H1 (cell line): ENCODE measurements at regions not wholly inside any gene's neighbourhood (a gene's known extent, or its start where the extent isn't known, plus 50 kb on each side); places are given as distances from the start of the nearest gene placed in this dataset.
A peak's percentile ranks its signal among the peaks of the same experiment; 100 is the strongest.

Experiments used
- CTCF ChIA-PET: fragments of 300-600 bp; sonication (Branson Sonifier 250); formaldehyde crosslinking; loops from one replicate; lab custom pipeline; 2021; ENCODE audit not compliant: partially characterized antibody; lab: Charles Lee
- POLR2A ChIA-PET: fragments of 300-600 bp; sonication (Branson Sonifier 250); formaldehyde crosslinking; loops from one replicate; lab custom pipeline; 2021; ENCODE audit warnings: inconsistent platforms; ENCODE audit not compliant: partially characterized antibody; lab: Charles Lee
- DNase-seq, 2 experiments: peaks; one replicate each; pipeline versions ENCODE4 v3.0.0 to v3.0.0-alpha.2; 2010 to 2022; ENCODE audit warnings: low spot score in 2 of 2, low read depth in 1 of 2, mixed read lengths in 1 of 2
- FAIRE-seq: peaks from 2 replicates; lab custom pipeline; 2011; peaks lifted over from hg19 to GRCh38; lab: Jason Lieb, UNC
- H2AFZ ChIP-seq: 2 replicates; pipeline ENCODE4 v1.8.1; 2012; ENCODE audit warnings: low read length, inconsistent platforms
- H2AK5ac ChIP-seq: 2 replicates; pipeline ENCODE4 v1.6.1; 2013; ENCODE audit warnings: low read depth, low read length
- H2BK120ac ChIP-seq: replicated peaks from 2 replicates; pipeline ENCODE3; 2013; ENCODE audit warnings: low read depth, low read length, inconsistent platforms
- H2BK12ac ChIP-seq: 2 replicates; pipeline ENCODE4 v1.6.1; 2013; ENCODE audit warnings: low read depth, low read length
- H2BK15ac ChIP-seq: 2 replicates; pipeline ENCODE4 v1.6.1; 2013; ENCODE audit warnings: low read length
- H2BK20ac ChIP-seq: 2 replicates; pipeline ENCODE4 v1.6.1; 2013; ENCODE audit warnings: low read length
- H2BK5ac ChIP-seq: 2 replicates; pipeline ENCODE4 v1.6.1; 2013; ENCODE audit warnings: low read depth, low read length
- H3K14ac ChIP-seq: 2 replicates; pipeline ENCODE4 v1.6.1; 2013; ENCODE audit warnings: inconsistent platforms; ENCODE audit not compliant: insufficient read length
- H3K18ac ChIP-seq: 2 replicates; pipeline ENCODE4 v1.6.1; 2013; ENCODE audit warnings: low read length; ENCODE audit errors: extremely low read depth
- H3K23ac ChIP-seq: 2 replicates; pipeline ENCODE4 v1.6.1; 2013; ENCODE audit warnings: inconsistent platforms; ENCODE audit not compliant: insufficient read length
- H3K23me2 ChIP-seq: 2 replicates; pipeline ENCODE4 v1.6.1; 2013; ENCODE audit warnings: low read depth, low read length
- H3K27ac ChIP-seq: 2 replicates; pipeline ENCODE4 v1.6.1; 2011; ENCODE audit warnings: low read depth, low read length, inconsistent platforms
- H3K27me3 ChIP-seq, 4 experiments: replicated peaks in 1 of 4; 1 replicate in 1 of 4; 2 replicates in 3 of 4; pipeline versions ENCODE4 v1.6.1 to v1.8.1; 2011 to 2013; ENCODE audit warnings: low read length in 3 of 4, mild to moderate bottlenecking in 3 of 4, inconsistent platforms in 2 of 4, mixed read lengths in 2 of 4, moderate library complexity in 1 of 4; ENCODE audit not compliant: control insufficient read depth in 3 of 4, insufficient read depth in 3 of 4; ENCODE audit errors: extremely low read depth in 1 of 4
- H3K36me3 ChIP-seq, 4 experiments: 2 replicates each; pipeline versions ENCODE4 v1.6.1 to v1.8.1; 2011 to 2013; ENCODE audit warnings: mild to moderate bottlenecking in 4 of 4, low read length in 3 of 4, moderate library complexity in 2 of 4, control low read depth in 1 of 4, inconsistent platforms in 1 of 4; ENCODE audit not compliant: insufficient read depth in 4 of 4, control insufficient read depth in 2 of 4
- H3K4ac ChIP-seq: replicated peaks from 2 replicates; pipeline ENCODE3; 2013; ENCODE audit warnings: low read length, low read depth, mixed read lengths, inconsistent platforms; ENCODE audit not compliant: insufficient read length
- H3K4me1 ChIP-seq, 4 experiments: replicated peaks in 1 of 4; 1 replicate in 1 of 4; 2 replicates in 3 of 4; pipeline versions ENCODE4 v1.6.1 to v1.8.1; 2011 to 2013; ENCODE audit warnings: low read length in 3 of 4, inconsistent platforms in 2 of 4, mixed read lengths in 1 of 4; ENCODE audit not compliant: insufficient read depth in 4 of 4, control insufficient read depth in 3 of 4
- H3K4me2 ChIP-seq, 2 experiments: 2 replicates each; pipeline versions ENCODE4 v1.6.1 to v1.8.1; 2011 to 2013; ENCODE audit warnings: low read depth in 2 of 2, low read length in 2 of 2, control low read depth in 1 of 2, inconsistent platforms in 1 of 2, mild to moderate bottlenecking in 1 of 2; ENCODE audit not compliant: insufficient read depth in 1 of 2
- H3K4me3 ChIP-seq, 4 experiments: fragments of 200-600, 300-600 bp in 1 of 4; sonication (generic), shearing (Covaris generic), sonication (Bioruptor Twin) in 1 of 4; 2 replicates each; pipeline versions ENCODE4 v1.5.1 to v1.8.1; 2011 to 2016; ENCODE audit warnings: low read length in 4 of 4, low read depth in 3 of 4, control low read depth in 2 of 4, inconsistent platforms in 2 of 4, mild to moderate bottlenecking in 2 of 4, mixed read lengths in 1 of 4, moderate library complexity in 1 of 4; ENCODE audit not compliant: insufficient read depth in 2 of 4; ENCODE audit errors: extremely low read depth in 1 of 4
- H3K56ac ChIP-seq: replicated peaks from 2 replicates; pipeline ENCODE3; 2013; ENCODE audit warnings: low read depth, mild to moderate bottlenecking, mixed read lengths, low read length, inconsistent platforms; ENCODE audit not compliant: insufficient read length
- H3K79me1 ChIP-seq: 2 replicates; pipeline ENCODE4 v1.6.1; 2013; ENCODE audit warnings: low read depth, low read length, control low read depth
- H3K79me2 ChIP-seq, 2 experiments: 2 replicates each; pipeline versions ENCODE4 v1.6.1 to v1.8.1; 2012 to 2013; ENCODE audit warnings: low read length in 2 of 2, mild to moderate bottlenecking in 2 of 2, inconsistent platforms in 1 of 2; ENCODE audit not compliant: insufficient read depth in 2 of 2, control insufficient read depth in 1 of 2
- H3K9ac ChIP-seq, 4 experiments: replicated peaks in 1 of 4; 1 replicate in 1 of 4; 2 replicates in 3 of 4; pipeline versions ENCODE4 v1.6.1 to v1.8.1; 2011 to 2013; ENCODE audit warnings: low read depth in 3 of 4, low read length in 3 of 4, control low read depth in 2 of 4, mild to moderate bottlenecking in 2 of 4, moderate library complexity in 2 of 4, inconsistent platforms in 1 of 4; ENCODE audit errors: extremely low read depth in 1 of 4
- H3K9me3 ChIP-seq, 2 experiments: 2 replicates each; pipeline versions ENCODE4 v1.6.1 to v1.8.1; 2012 to 2013; ENCODE audit warnings: mild to moderate bottlenecking in 2 of 2, moderate library complexity in 2 of 2, control low read depth in 1 of 2, inconsistent platforms in 1 of 2, low read depth in 1 of 2, low read length in 1 of 2, mixed read lengths in 1 of 2; ENCODE audit not compliant: insufficient read depth in 2 of 2
- H4K20me1 ChIP-seq, 2 experiments: replicated peaks in 1 of 2; 2 replicates each; pipeline versions ENCODE3 to v1.8.1; 2011 to 2013; ENCODE audit warnings: inconsistent platforms in 2 of 2, low read length in 2 of 2, mild to moderate bottlenecking in 1 of 2; ENCODE audit not compliant: insufficient read depth in 2 of 2, control insufficient read depth in 1 of 2
- H4K5ac ChIP-seq: 2 replicates; pipeline ENCODE4 v1.6.1; 2013; ENCODE audit warnings: low read length, low read depth, mixed read lengths, inconsistent platforms; ENCODE audit not compliant: insufficient read length
- H4K8ac ChIP-seq: 2 replicates; pipeline ENCODE4 v1.8.0; 2013; ENCODE audit warnings: mild to moderate bottlenecking, moderate library complexity, low read length, inconsistent platforms; ENCODE audit not compliant: insufficient read depth; ENCODE audit errors: extremely low read depth
- H4K91ac ChIP-seq: replicated peaks from 2 replicates; pipeline ENCODE3; 2013; ENCODE audit warnings: low read length, mixed read lengths, inconsistent platforms; ENCODE audit not compliant: insufficient read length
- ASH2L ChIP-seq: fragments of 200-600, 300-600 bp; sonication (generic); IDR thresholded peaks from one replicate; pipeline ENCODE4 v1.7.1; 2017; ENCODE audit warnings: low read length
- BCL11A ChIP-seq, 2 experiments: IDR thresholded peaks; one replicate each; pipeline ENCODE4 v1.6.1; 2011; ENCODE audit warnings: low read depth in 2 of 2, low read length in 2 of 2, mild to moderate bottlenecking in 2 of 2
- BRCA1 ChIP-seq: IDR thresholded peaks from 2 replicates; pipeline ENCODE4 v1.6.1; 2012; ENCODE audit warnings: low read depth, low read length, improper control_type of control experiment
- CEBPB ChIP-seq: IDR thresholded peaks from 2 replicates; pipeline ENCODE4 v1.6.1; 2012; ENCODE audit warnings: low read depth, low read length
- CREB1 ChIP-seq: IDR thresholded peaks from 2 replicates; pipeline ENCODE4 v1.6.1; 2012; ENCODE audit warnings: inconsistent platforms
- CTBP2 ChIP-seq: IDR thresholded peaks from 2 replicates; pipeline ENCODE4 v1.7.0; 2011; ENCODE audit warnings: borderline replicate concordance, mild to moderate bottlenecking, moderate library complexity, mixed read lengths, low read length; ENCODE audit not compliant: insufficient read depth, insufficient read length
- GABPA ChIP-seq: IDR thresholded peaks from 2 replicates; pipeline ENCODE4 v1.6.1; 2011; ENCODE audit warnings: mild to moderate bottlenecking, low read length, moderate library complexity, borderline replicate concordance; ENCODE audit not compliant: insufficient read depth
- GTF2F1 ChIP-seq: IDR thresholded peaks from 2 replicates; pipeline ENCODE4 v1.6.1; 2012; ENCODE audit warnings: low read depth, low read length, improper control_type of control experiment, borderline replicate concordance
- NANOG ChIP-seq: IDR thresholded peaks from 2 replicates; pipeline ENCODE4 v1.6.1; 2011; ENCODE audit warnings: low read length, low read depth, mild to moderate bottlenecking, inconsistent platforms; ENCODE audit not compliant: insufficient read depth, poor library complexity, severe bottlenecking
- PHF8 ChIP-seq: fragments of 200-600 bp; sonication (generic); conservative IDR thresholded peaks from 2 replicates; pipeline ENCODE4 v1.7.1; 2012; ENCODE audit warnings: low read depth, mild to moderate bottlenecking, inconsistent platforms, low read length, moderate library complexity
- RFX5 ChIP-seq: IDR thresholded peaks from 2 replicates; pipeline ENCODE4 v1.6.1; 2011; ENCODE audit warnings: low read depth, low read length, improper control_type of control experiment, borderline replicate concordance
- SIX5 ChIP-seq: IDR thresholded peaks from 2 replicates; pipeline ENCODE4 v1.6.1; 2011; ENCODE audit warnings: mild to moderate bottlenecking, low read depth, low read length
- TCF12 ChIP-seq: IDR thresholded peaks from 2 replicates; pipeline ENCODE4 v1.6.1; 2011; ENCODE audit warnings: low read depth, mild to moderate bottlenecking, low read length
- YY1 ChIP-seq: IDR thresholded peaks from 2 replicates; pipeline ENCODE4 v1.6.1; 2011; ENCODE audit warnings: low read depth, mild to moderate bottlenecking, low read length
- WGBS, 2 experiments: shearing (Covaris generic) in 1 of 2; methylation state at CpG; one replicate each; pipeline versions ENCODE4 v1.1.6 to v1.1.7; 2013 to 2015; ENCODE audit warnings: low lambda C conversion rate in 2 of 2, mixed read lengths in 2 of 2, inconsistent platforms in 1 of 2, low coverage in 1 of 2, missing lambda C conversion rate in 1 of 2; ENCODE audit not compliant: insufficient replicate concordance in 2 of 2, insufficient coverage in 1 of 2, insufficient read length in 1 of 2; ENCODE audit errors: extremely low coverage in 1 of 2, missing lambda C conversion rate in 1 of 2; 5-methylcytosine and 5-hydroxymethylcytosine counted together
- TF ChIP-seq, protein P1 (sequence below): IDR thresholded peaks from 2 replicates; pipeline ENCODE4 v1.6.1; 2012; ENCODE audit warnings: inconsistent platforms

DNA sequence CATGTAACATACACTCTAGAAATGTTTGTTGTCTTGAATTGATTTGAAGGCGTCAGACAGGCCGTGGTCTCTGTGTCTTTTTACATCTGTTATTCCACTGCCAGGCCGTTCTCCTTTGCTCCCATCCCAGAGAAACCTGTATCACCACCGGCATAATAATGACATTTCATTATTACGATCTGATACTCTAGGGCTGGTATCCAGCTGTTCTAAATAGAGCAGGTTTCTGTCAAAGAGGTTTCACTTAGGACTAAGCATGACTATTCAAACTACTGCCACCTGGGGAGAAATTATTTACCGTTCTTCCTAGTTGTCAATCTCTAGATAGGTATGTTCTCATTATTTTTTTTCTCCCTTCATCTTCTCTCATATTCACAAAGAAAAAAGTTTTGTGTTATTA lies 1016.2 kb upstream of the EEF2KMT start:
- CTCF ChIA-PET: no interaction called here
- Histone ChIP-seq H3K27ac (no peak overlapping the region), H3K4me1 (peaks cover 0 to 9% (median 3%) of the 10 kb centered on the region in 4 experiments; a peak in 2 of 7 replicates), H3K14ac (no peak overlapping the region), H3K4me2 (no peak overlapping the region), H4K20me1 (no peaks in the 10 kb centered on the region), H4K5ac (no peak overlapping the region), H3K23me2 (no peaks in the 10 kb centered on the region; the same call in 1 of the 2 replicates), H3K18ac (no peak overlapping the region), H3K4ac (no peak overlapping the region), H4K91ac (no peak overlapping the region), H3K79me2 (no peaks in the 10 kb centered on the region), H3K56ac (no peak overlapping the region), H2AK5ac (no peak overlapping the region), H2BK5ac (peak overlapping the region; percentile 16; the same call in 1 of the 2 replicates), H3K4me3 (no peak overlapping the region), H3K79me1 (no peaks in the 10 kb centered on the region), H4K8ac (no peak overlapping the region), H2AFZ (no peak overlapping the region), H3K36me3 (no peaks in the 10 kb centered on the region), H2BK12ac (no peak overlapping the region; the same call in 1 of the 2 replicates), H2BK120ac (no peak overlapping the region), H3K9ac (no peak overlapping the region), H3K23ac (no peak overlapping the region), H2BK15ac (no peak overlapping the region), H3K27me3 (no peaks in the 10 kb centered on the region), H2BK20ac (no peak overlapping the region), H3K9me3 (no peaks in the 10 kb centered on the region)
- 84% methylated on average over 6 of the region's 6 CpGs; no CpG with 5 or more reads in 1 of the 2 experiments for WGBS, 2 experiments
- TF ChIP-seq, protein P1, sequence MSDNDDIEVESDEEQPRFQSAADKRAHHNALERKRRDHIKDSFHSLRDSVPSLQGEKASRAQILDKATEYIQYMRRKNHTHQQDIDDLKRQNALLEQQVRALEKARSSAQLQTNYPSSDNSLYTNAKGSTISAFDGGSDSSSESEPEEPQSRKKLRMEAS: no peak
- TF ChIP-seq PHF8 (no peak), TCF12 (no peak), CREB1 (no peak), RFX5 (no peak), BRCA1 (no peak), YY1 (no peak), BCL11A (IDR thresholded peaks at IDR 0.05; ENCODE audit: low read depth in 2 of 2, low read length in 2 of 2) (no peak), CTBP2 (no peak), SIX5 (no peak), NANOG (no peak), ASH2L (no peak), CEBPB (no peak), GTF2F1 (no peak), GABPA (no peak)
- POLR2A ChIA-PET: no interaction called here
- DNase-seq: no peak
- no peak for FAIRE-seq
